Right lung (tissue), 2 donors: ENCODE measurements at regions not wholly inside any gene's neighbourhood (a gene's known extent, or its start where the extent isn't known, plus 50 kb on each side); places are given as distances from the start of the nearest gene placed in this dataset.
"Not testable (repeated sequence)": the region's sequence is repeated elsewhere in the genome, so short reads cannot be mapped to it uniquely, and the experiment has no call there.

Source experiments
- DNase-seq, 2 donors: peaks; one replicate each; pipeline ENCODE4 v3.0.0-alpha.2; 2013

DNA sequence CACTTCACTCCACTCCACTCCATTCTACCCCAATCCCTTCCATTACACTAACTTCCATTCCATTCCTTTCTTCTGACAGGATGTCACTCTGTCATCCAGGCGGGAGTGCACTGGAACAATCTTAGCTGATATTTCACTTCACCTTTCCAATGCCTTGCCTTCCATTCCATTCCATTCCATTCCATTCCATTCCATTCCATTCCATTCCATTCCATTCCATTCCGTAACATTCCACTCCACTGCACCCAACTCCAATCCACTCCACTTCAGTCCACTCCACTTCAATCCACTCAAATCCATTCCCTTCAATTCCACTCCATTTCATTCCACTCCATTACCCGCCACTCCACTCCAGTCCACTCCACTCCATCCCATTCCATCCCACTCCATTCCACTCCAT is 1099.4 kb downstream of the TSPY10 start:
- peak; percentile 58 to 69 for DNase-seq

DNA sequence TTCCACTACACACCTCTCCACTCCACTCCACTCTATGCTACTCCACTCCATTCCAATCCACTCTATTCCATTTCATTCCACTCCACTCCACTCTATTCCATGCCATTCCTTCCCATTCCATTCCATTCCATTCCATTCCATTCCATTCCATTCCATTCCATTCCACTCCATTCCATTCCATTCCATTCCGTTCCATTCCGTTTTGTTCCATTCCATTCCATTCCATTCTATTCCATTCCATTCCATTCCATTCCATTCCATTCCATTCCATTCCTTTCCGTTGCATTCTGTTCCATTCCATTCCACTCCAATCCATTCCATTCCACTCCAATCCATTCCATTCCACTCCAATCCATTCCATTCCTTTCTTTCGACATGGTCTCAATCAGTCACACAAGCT is 1121.1 kb downstream of the TSPY10 start:
- DNase-seq, result not testable (repeated sequence)

DNA sequence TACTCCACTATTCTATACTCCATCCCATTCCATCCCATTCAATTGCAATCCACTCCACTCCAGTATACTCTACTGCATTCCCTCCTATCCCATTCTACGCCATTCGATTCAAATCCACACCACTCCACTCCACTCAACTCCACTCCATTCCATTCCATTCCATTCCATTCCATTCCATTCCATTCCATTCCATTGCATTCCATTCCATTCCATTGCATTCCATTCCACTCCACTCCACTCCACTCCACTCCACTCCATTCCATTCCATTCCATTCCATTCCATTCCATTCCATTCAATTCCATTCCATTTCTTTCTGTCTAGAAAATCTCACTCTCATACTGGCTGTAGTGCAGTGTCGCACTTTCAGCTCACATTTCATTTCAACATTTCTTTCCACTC is 1129.4 kb downstream of the TSPY10 start:
- DNase-seq, result not testable (repeated sequence)

DNA sequence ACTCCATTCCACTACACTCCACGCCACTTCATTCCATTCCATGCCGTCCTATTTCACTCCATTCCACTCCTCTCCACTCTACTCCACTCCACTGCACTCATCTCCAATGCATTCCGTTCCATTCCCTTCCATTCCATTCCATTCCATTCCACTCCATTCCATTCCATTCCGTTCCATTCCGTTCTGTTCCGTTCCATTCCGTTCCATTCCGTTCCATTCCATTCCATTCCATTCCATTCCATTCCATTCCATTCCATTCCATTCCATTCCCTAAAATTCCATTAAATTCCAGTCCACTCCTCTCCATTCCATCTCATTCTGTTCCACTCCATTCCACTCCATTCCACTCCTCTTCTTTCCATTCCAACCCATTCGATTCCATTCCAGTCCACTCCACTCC is 1139.1 kb downstream of the TSPY10 start:
- no peak for DNase-seq

DNA sequence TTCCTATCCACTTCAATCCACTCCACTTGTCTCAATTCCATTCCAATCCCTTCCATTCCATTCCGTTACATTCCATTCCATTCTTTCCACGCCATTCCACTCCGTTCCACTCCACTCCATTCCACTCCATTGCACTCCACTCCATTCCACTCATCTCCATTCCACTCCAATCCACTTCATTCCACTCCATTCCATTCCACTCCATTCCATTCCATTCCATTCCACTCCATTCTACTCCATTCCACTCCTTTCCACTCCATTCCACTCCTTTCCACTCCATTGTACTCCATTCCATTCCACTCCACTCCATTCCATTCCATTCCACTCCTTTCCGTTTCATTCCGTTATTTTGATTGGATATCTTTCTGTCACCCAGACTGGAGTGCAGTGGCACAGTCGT is 1158.7 kb downstream of the TSPY10 start:
- no peak for DNase-seq
